ENCODE measurements at regions not wholly inside any gene's neighbourhood (a gene's known extent, or its start where the extent isn't known, plus 50 kb on each side); places are given as distances from the start of the nearest gene placed in this dataset.

DNA sequence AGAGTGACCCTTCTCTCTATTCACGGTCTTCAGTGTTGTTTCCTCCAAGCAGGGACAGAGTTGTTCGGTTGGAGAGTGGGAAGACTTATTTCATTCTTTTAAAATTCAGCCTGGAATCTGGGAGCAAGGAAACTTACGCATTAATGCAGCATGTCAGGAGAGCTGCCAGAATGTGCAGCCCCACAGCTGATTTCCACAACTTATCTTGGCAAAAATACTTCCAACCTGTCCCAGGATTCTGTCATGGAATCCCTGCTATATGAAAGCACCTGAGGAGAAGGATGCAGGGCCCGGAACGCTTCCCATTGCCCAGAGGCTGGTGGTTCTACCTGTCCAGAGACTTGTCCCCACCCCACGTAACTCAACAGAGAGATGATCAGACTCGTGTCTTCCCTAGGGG lies 86.9 kb upstream of the MKI67 start:
- TF ChIP-seq, protein P1, sequence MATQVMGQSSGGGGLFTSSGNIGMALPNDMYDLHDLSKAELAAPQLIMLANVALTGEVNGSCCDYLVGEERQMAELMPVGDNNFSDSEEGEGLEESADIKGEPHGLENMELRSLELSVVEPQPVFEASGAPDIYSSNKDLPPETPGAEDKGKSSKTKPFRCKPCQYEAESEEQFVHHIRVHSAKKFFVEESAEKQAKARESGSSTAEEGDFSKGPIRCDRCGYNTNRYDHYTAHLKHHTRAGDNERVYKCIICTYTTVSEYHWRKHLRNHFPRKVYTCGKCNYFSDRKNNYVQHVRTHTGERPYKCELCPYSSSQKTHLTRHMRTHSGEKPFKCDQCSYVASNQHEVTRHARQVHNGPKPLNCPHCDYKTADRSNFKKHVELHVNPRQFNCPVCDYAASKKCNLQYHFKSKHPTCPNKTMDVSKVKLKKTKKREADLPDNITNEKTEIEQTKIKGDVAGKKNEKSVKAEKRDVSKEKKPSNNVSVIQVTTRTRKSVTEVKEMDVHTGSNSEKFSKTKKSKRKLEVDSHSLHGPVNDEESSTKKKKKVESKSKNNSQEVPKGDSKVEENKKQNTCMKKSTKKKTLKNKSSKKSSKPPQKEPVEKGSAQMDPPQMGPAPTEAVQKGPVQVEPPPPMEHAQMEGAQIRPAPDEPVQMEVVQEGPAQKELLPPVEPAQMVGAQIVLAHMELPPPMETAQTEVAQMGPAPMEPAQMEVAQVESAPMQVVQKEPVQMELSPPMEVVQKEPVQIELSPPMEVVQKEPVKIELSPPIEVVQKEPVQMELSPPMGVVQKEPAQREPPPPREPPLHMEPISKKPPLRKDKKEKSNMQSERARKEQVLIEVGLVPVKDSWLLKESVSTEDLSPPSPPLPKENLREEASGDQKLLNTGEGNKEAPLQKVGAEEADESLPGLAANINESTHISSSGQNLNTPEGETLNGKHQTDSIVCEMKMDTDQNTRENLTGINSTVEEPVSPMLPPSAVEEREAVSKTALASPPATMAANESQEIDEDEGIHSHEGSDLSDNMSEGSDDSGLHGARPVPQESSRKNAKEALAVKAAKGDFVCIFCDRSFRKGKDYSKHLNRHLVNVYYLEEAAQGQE (IDR thresholded peaks at IDR 0.05): no peak
- TF ChIP-seq YY1 (IDR thresholded peaks at IDR 0.05) (no peak), HNF4A (conservative IDR thresholded peaks at IDR 0.05) (no peak), RXRA (IDR thresholded peaks at IDR 0.05) (no peak)
- TF ChIP-seq, protein P2, sequence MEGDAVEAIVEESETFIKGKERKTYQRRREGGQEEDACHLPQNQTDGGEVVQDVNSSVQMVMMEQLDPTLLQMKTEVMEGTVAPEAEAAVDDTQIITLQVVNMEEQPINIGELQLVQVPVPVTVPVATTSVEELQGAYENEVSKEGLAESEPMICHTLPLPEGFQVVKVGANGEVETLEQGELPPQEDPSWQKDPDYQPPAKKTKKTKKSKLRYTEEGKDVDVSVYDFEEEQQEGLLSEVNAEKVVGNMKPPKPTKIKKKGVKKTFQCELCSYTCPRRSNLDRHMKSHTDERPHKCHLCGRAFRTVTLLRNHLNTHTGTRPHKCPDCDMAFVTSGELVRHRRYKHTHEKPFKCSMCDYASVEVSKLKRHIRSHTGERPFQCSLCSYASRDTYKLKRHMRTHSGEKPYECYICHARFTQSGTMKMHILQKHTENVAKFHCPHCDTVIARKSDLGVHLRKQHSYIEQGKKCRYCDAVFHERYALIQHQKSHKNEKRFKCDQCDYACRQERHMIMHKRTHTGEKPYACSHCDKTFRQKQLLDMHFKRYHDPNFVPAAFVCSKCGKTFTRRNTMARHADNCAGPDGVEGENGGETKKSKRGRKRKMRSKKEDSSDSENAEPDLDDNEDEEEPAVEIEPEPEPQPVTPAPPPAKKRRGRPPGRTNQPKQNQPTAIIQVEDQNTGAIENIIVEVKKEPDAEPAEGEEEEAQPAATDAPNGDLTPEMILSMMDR (IDR thresholded peaks at IDR 0.05; ENCODE audit: low read depth, low read length, missing input control): no peak
- TF ChIP-seq, protein P3, sequence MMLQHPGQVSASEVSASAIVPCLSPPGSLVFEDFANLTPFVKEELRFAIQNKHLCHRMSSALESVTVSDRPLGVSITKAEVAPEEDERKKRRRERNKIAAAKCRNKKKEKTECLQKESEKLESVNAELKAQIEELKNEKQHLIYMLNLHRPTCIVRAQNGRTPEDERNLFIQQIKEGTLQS (IDR thresholded peaks at IDR 0.05): no peak

Data from liver (tissue), 3 donors.